Spinal cord (tissue), 9 donors: ENCODE measurements at regions not wholly inside any gene's neighbourhood (a gene's known extent, or its start where the extent isn't known, plus 50 kb on each side); places are given as distances from the start of the nearest gene placed in this dataset.

ENCODE experiments used
- DNase-seq, 6 donors: peaks; one replicate each; pipeline versions ENCODE4 v3.0.0 to v3.0.0-alpha.2; 2013 to 2015; ENCODE audit warnings: low spot score in 6 of 6, low read depth in 4 of 6
- H3K27ac ChIP-seq: one replicate; pipeline ENCODE4 v1.5.1; 2013; ENCODE audit warnings: low read depth, low read length, control low read depth
- H3K27me3 ChIP-seq: one replicate; pipeline ENCODE4 v1.6.1; 2013; ENCODE audit warnings: low read length; ENCODE audit not compliant: control insufficient read depth, insufficient read depth
- H3K36me3 ChIP-seq: one replicate; pipeline ENCODE4 v1.6.1; 2013; ENCODE audit warnings: low read length; ENCODE audit not compliant: control insufficient read depth, insufficient read depth
- H3K4me1 ChIP-seq: one replicate; pipeline ENCODE4 v1.6.1; 2013; ENCODE audit warnings: low read length; ENCODE audit not compliant: control insufficient read depth, insufficient read depth
- H3K4me3 ChIP-seq: one replicate; pipeline ENCODE4 v1.5.1; 2013; ENCODE audit warnings: low read depth, low read length, control low read depth
- H3K9me3 ChIP-seq: one replicate; pipeline ENCODE4 v1.6.1; 2013; ENCODE audit warnings: low read length; ENCODE audit not compliant: control insufficient read depth, insufficient read depth
- WGBS: methylation state at CpG from one replicate; pipeline ENCODE4 v1.1.5; 2013; ENCODE audit warnings: missing lambda C conversion rate; ENCODE audit not compliant: insufficient coverage; 5-methylcytosine and 5-hydroxymethylcytosine counted together
- donor health status: healthy.

- Histone ChIP-seq H3K4me1 (peaks cover 10% of the 10 kb centered on the region), H3K4me3 (no peak overlapping the region), H3K36me3 (no peaks in the 10 kb centered on the region), H3K27me3 (no peaks in the 10 kb centered on the region), H3K9me3 (no peaks in the 10 kb centered on the region), H3K27ac (no peak overlapping the region)
- WGBS: 80% methylated on average over 2 of the region's 7 CpGs
- no peak for DNase-seq
Observed at GRCh38 chr6:134503585-134504281, 185.8 kb upstream of the SGK1 start.

- Histone ChIP-seq H3K36me3 (no peaks in the 10 kb centered on the region), H3K27ac (peak overlapping the region; percentile 47), H3K4me1 (peaks cover 10% of the 10 kb centered on the region), H3K9me3 (no peaks in the 10 kb centered on the region), H3K4me3 (no peak overlapping the region), H3K27me3 (no peaks in the 10 kb centered on the region)
- WGBS: 64% methylated on average over 12 of the region's 12 CpGs
- DNase-seq: peak in 1 of 6 donors; percentile 73
Observed at GRCh38 chr6:134502614-134503549, 185.0 kb upstream of the SGK1 start.

- H3K27me3 ChIP-seq: no peaks in the 10 kb centered on the region
- H3K4me3 ChIP-seq: no peak overlapping the region
- no peak overlapping the region for H3K27ac ChIP-seq
- H3K9me3 ChIP-seq: no peaks in the 10 kb centered on the region
- H3K4me1 ChIP-seq: no peaks in the 10 kb centered on the region
- WGBS: 94% methylated on average over 3 of the region's 9 CpGs
- no peaks in the 10 kb centered on the region for H3K36me3 ChIP-seq
- no peak for DNase-seq
Observed at GRCh38 chr6:134495890-134496248, 178.0 kb upstream of the SGK1 start.

- H3K36me3 ChIP-seq: no peaks in the 10 kb centered on the region
Observed at GRCh38 chr6:134495203-134495889, 177.4 kb upstream of the SGK1 start.

DNA sequence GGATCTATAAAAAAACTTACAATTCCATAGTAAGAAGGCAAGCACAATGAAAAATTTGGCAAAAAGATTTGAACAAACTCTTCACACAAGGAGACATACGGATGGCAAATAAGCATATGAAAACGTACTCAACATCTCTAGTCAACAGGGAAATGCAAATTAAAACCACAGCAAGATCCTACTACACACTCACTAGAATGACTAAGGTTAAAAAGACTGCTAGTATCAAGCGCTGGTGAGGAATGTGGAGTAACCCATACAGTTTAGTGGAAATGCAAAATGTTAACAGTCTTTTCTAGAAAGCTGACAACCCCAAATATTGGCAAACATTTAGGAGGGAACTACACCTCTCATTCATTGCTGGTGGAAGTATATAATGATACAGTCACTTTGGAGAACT lies 175.9 kb upstream of the SGK1 start:
- H3K4me1 ChIP-seq: no peaks in the 10 kb centered on the region
- no peaks in the 10 kb centered on the region for H3K27me3 ChIP-seq
- no peak overlapping the region for H3K27ac ChIP-seq
- no CpG with 5 or more reads among the region's 3 CpGs for WGBS
- no peak overlapping the region for H3K4me3 ChIP-seq
- no peaks in the 10 kb centered on the region for H3K9me3 ChIP-seq
- peak in 1 of 6 donors; percentile 15 for DNase-seq
- H3K36me3 ChIP-seq: no peaks in the 10 kb centered on the region

More at GRCh38 chr6:134495203-134495889, 177.4 kb upstream of the SGK1 start:
- H3K4me3 ChIP-seq: no peak overlapping the region
- no peaks in the 10 kb centered on the region for H3K9me3 ChIP-seq
- H3K27ac ChIP-seq: no peak overlapping the region
- DNase-seq: no peak
- no CpG with 5 or more reads among the region's 1 CpG for WGBS
- H3K4me1 ChIP-seq: no peaks in the 10 kb centered on the region
- H3K27me3 ChIP-seq: no peaks in the 10 kb centered on the region

GRCh38 chr6:134491477-134491876 lies 173.6 kb upstream of the SGK1 start:
- no peaks in the 10 kb centered on the region for H3K27me3 ChIP-seq
- DNase-seq: no peak
- no CpG with 5 or more reads among the region's 2 CpGs for WGBS
- H3K9me3 ChIP-seq: no peaks in the 10 kb centered on the region
- H3K4me1 ChIP-seq: no peaks in the 10 kb centered on the region
- no peak overlapping the region for H3K4me3 ChIP-seq
- H3K27ac ChIP-seq: no peak overlapping the region
- no peaks in the 10 kb centered on the region for H3K36me3 ChIP-seq

DNA sequence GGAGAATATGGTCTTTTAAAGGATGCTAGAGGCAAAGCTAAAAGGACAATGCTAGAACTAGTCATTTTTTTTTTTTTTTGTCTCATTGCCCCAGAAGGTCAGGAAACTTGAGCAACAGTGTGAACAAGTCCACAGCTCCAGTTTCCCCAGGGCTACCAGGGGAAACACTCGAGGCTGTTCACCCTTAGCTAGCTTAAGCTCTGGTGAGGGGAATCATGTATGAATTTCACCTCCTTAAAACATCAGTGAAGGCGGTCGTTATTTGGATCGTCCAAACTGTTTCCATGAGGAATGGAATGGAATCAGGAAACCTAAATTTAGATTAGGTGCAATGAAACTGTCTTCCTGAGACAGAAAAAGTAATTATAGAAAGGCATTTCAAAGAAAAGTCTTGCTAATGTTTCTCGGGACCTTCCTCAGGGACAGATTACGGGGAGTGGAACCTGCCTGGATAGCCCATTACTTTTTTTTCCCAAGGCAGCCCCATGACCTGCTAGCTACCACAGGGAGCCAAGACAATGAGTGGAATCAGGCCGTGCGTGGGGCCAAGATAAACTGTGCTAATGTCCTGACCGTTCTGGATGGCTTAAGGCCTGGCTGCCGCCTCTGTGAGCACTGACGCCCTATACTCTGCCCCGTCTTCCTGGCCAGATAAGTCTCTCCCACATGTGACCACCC lies 164.8 kb upstream of the SGK1 start:
- H3K27me3 ChIP-seq: no peaks in the 10 kb centered on the region
- WGBS: 53% methylated on average over 10 of the region's 12 CpGs
- H3K4me3 ChIP-seq: no peak overlapping the region
- H3K27ac ChIP-seq: no peak overlapping the region
- H3K9me3 ChIP-seq: no peaks in the 10 kb centered on the region
- peak in 2 of 6 donors; percentile 54 to 55 for DNase-seq
- no peaks in the 10 kb centered on the region for H3K36me3 ChIP-seq
- H3K4me1 ChIP-seq: peaks cover 2% of the 10 kb centered on the region

- H3K27me3 ChIP-seq: no peaks in the 10 kb centered on the region
- H3K27ac ChIP-seq: no peak overlapping the region
- no peaks in the 10 kb centered on the region for H3K36me3 ChIP-seq
- WGBS: 97% methylated on average over 5 of the region's 6 CpGs
- no peak for DNase-seq
- H3K9me3 ChIP-seq: no peaks in the 10 kb centered on the region
- no peak overlapping the region for H3K4me3 ChIP-seq
- H3K4me1 ChIP-seq: peaks cover 2% of the 10 kb centered on the region
Observed at GRCh38 chr6:134481966-134482365, 164.1 kb upstream of the SGK1 start.

GRCh38 chr6:134480593-134480992 lies 162.7 kb upstream of the SGK1 start:
- Histone ChIP-seq H3K9me3 (no peaks in the 10 kb centered on the region), H3K36me3 (no peaks in the 10 kb centered on the region), H3K27me3 (no peaks in the 10 kb centered on the region), H3K4me3 (no peak overlapping the region), H3K27ac (no peak overlapping the region), H3K4me1 (peaks cover 2% of the 10 kb centered on the region)
- DNase-seq: no peak
- no CpG with 5 or more reads among the region's 1 CpG for WGBS
